ENCODE measurements at regions not wholly inside any gene's neighbourhood (a gene's known extent, or its start where the extent isn't known, plus 50 kb on each side); places are given as distances from the start of the nearest gene placed in this dataset.

DNA sequence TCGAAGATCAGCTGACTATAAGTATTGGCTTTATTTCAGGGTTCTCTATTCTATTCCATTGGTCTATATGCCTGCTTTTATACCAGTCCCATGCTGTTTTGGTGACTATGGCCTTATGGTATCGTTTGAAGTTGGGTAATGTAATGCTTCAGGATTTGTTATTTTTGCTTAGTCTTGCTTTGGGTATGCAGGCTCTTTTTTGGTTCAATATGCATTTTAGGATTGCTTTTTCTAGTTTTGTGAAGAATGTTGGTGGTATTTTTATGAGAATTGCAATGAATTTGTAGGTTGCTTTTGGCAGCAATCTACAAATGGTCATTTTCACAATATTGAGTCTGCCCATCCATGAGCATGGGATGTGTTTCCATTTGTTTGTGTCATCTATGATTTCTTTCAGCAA, 951.9 kb upstream of the SLITRK1 start:
- Histone ChIP-seq H3K4me3 (ENCODE audit: control insufficient read depth in 1 of 2, extremely low read depth in 1 of 2, low read length in 1 of 2) (no peak overlapping the region), H3K4me1 (ENCODE audit: control insufficient read depth in 1 of 2, extremely low read depth in 1 of 2, insufficient read depth in 2 of 2, low read length in 2 of 2) (no peaks in the 10 kb centered on the region), H3K27ac (ENCODE audit: low read length) (no peak overlapping the region), H3K9me3 (no peaks in the 10 kb centered on the region), H3K27me3 (replicated peaks in 1 of 2; ENCODE audit: control insufficient read depth in 2 of 2, extremely low read depth in 1 of 2, insufficient read depth in 2 of 2, low read length in 1 of 2) (no peaks in the 10 kb centered on the region), H3K36me3 (ENCODE audit: control insufficient read depth in 2 of 2, extremely low read depth in 1 of 2, insufficient read depth in 1 of 2, low read length in 1 of 2) (no peaks in the 10 kb centered on the region)
- Mint-ChIP-seq H3K27ac (no peak overlapping the region), H3K4me3 (no peak overlapping the region), H3K36me3 (no peaks in the 10 kb centered on the region), H3K4me1 (no peaks in the 10 kb centered on the region), H3K27me3 (no peaks in the 10 kb centered on the region), H3K9me3 (peaks cover 0 to 6% (median 0%) of the 10 kb centered on the region in 3 donors)
- DNase-seq, result no peak
- ATAC-seq (replicated peaks in 1 of 4), result no peak
- 60% methylated on average over 1 of the region's 2 CpGs for WGBS (ENCODE audit: insufficient coverage)
- ChIA-PET CTCF (no interaction called here), POLR2A (no interaction called here)

- Histone ChIP-seq H3K27ac (ENCODE audit: low read length) (no peak overlapping the region), H3K36me3 (ENCODE audit: control insufficient read depth in 2 of 2, extremely low read depth in 1 of 2, insufficient read depth in 1 of 2, low read length in 1 of 2) (no peaks in the 10 kb centered on the region), H3K4me1 (ENCODE audit: control insufficient read depth in 1 of 2, extremely low read depth in 1 of 2, insufficient read depth in 2 of 2, low read length in 2 of 2) (no peaks in the 10 kb centered on the region), H3K9me3 (no peaks in the 10 kb centered on the region), H3K4me3 (ENCODE audit: control insufficient read depth in 1 of 2, extremely low read depth in 1 of 2, low read length in 1 of 2) (no peak overlapping the region), H3K27me3 (replicated peaks in 1 of 2; ENCODE audit: control insufficient read depth in 2 of 2, extremely low read depth in 1 of 2, insufficient read depth in 2 of 2, low read length in 1 of 2) (no peaks in the 10 kb centered on the region)
- Mint-ChIP-seq H3K9me3 (peaks cover 0 to 6% (median 0%) of the 10 kb centered on the region in 3 donors), H3K4me1 (no peaks in the 10 kb centered on the region), H3K27me3 (no peaks in the 10 kb centered on the region), H3K36me3 (no peaks in the 10 kb centered on the region), H3K4me3 (no peak overlapping the region), H3K27ac (no peak overlapping the region)
- CTCF ChIA-PET, result no interaction called here
- DNase-seq (peak in 1 of 35 experiments; percentile 13), ATAC-seq (replicated peaks in 1 of 4) (no peak)
- POLR2A ChIA-PET, result interaction anchor here in 1 of 2 donors (0.8 kb wide), 1 partner anchor 17 kb away, joined by 3 read pairs; no protein-coding TSS in a partner anchor
- 93% methylated on average over 19 of the region's 27 CpGs for WGBS (ENCODE audit: insufficient coverage)
Observed at GRCh38 chr13:84831666-84832657, 949.7 kb upstream of the SLITRK1 start.

DNA sequence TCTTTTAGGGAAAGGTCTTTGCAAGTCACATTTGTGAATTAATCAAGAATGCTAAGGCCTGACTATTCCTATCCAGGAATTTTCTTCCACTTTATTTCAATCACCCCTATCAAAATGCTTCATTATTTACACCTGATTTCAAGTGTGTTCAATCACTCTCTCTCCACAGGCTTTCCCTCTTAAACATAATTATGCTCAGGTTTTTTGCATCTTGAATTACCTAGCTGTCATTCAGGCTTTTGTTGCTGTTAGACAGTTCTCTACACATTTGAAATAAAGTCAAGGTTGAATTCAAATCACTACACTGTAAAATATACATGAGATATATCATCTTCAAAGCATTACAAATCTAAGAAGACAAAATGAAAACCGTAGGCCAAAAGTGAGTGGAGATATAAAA, 941.3 kb upstream of the SLITRK1 start:
- H3K9me3 Mint-ChIP-seq, result peaks cover 0 to 3% (median 0%) of the 10 kb centered on the region in 3 donors
- Histone ChIP-seq H3K36me3 (ENCODE audit: control insufficient read depth in 2 of 2, extremely low read depth in 1 of 2, insufficient read depth in 1 of 2, low read length in 1 of 2) (no peaks in the 10 kb centered on the region), H3K4me1 (ENCODE audit: control insufficient read depth in 1 of 2, extremely low read depth in 1 of 2, insufficient read depth in 2 of 2, low read length in 2 of 2) (no peaks in the 10 kb centered on the region), H3K27me3 (replicated peaks in 1 of 2; ENCODE audit: control insufficient read depth in 2 of 2, extremely low read depth in 1 of 2, insufficient read depth in 2 of 2, low read length in 1 of 2) (no peaks in the 10 kb centered on the region), H3K27ac (ENCODE audit: low read length) (no peak overlapping the region), H3K9me3 (no peaks in the 10 kb centered on the region), H3K4me3 (ENCODE audit: control insufficient read depth in 1 of 2, extremely low read depth in 1 of 2, low read length in 1 of 2) (no peak overlapping the region)
- H3K4me1 Mint-ChIP-seq, result no peaks in the 10 kb centered on the region
- no CpG with 5 or more reads among the region's 1 CpG for WGBS (ENCODE audit: insufficient coverage)
- CTCF ChIA-PET, result no interaction called here
- H3K27ac Mint-ChIP-seq, result no peak overlapping the region
- ATAC-seq (replicated peaks in 1 of 4) (no peak), DNase-seq (no peak)
- no peaks in the 10 kb centered on the region for H3K27me3 Mint-ChIP-seq
- no peaks in the 10 kb centered on the region for H3K36me3 Mint-ChIP-seq
- POLR2A ChIA-PET, result no interaction called here
- no peak overlapping the region for H3K4me3 Mint-ChIP-seq

GRCh38 chr13:84821261-84821660, 939.0 kb upstream of the SLITRK1 start:
- no CpG with 5 or more reads among the region's 3 CpGs for WGBS (ENCODE audit: insufficient coverage)
- H3K4me3 Mint-ChIP-seq, result no peak overlapping the region
- no peaks in the 10 kb centered on the region for H3K36me3 ChIP-seq (ENCODE audit: control insufficient read depth in 2 of 2, extremely low read depth in 1 of 2, insufficient read depth in 1 of 2, low read length in 1 of 2)
- DNase-seq (no peak), ATAC-seq (replicated peaks in 1 of 4) (no peak)
- no peaks in the 10 kb centered on the region for H3K9me3 ChIP-seq
- H3K4me1 Mint-ChIP-seq, result no peaks in the 10 kb centered on the region
- peaks cover 0 to 4% (median 3%) of the 10 kb centered on the region in 3 donors for H3K9me3 Mint-ChIP-seq
- ChIA-PET CTCF (no interaction called here), POLR2A (no interaction called here)
- H3K36me3 Mint-ChIP-seq, result no peaks in the 10 kb centered on the region
- no peaks in the 10 kb centered on the region for H3K27me3 Mint-ChIP-seq
- no peaks in the 10 kb centered on the region for H3K4me1 ChIP-seq (ENCODE audit: control insufficient read depth in 1 of 2, extremely low read depth in 1 of 2, insufficient read depth in 2 of 2, low read length in 2 of 2)
- H3K4me3 ChIP-seq (ENCODE audit: control insufficient read depth in 1 of 2, extremely low read depth in 1 of 2, low read length in 1 of 2), result no peak overlapping the region
- no peak overlapping the region for H3K27ac Mint-ChIP-seq
- no peaks in the 10 kb centered on the region for H3K27me3 ChIP-seq (replicated peaks in 1 of 2; ENCODE audit: control insufficient read depth in 2 of 2, extremely low read depth in 1 of 2, insufficient read depth in 2 of 2, low read length in 1 of 2)
- H3K27ac ChIP-seq (ENCODE audit: low read length), result no peak overlapping the region

- POLR2A ChIA-PET, result no interaction called here
- H3K4me3 ChIP-seq (ENCODE audit: control insufficient read depth in 1 of 2, extremely low read depth in 1 of 2, low read length in 1 of 2), result no peak overlapping the region
- H3K4me1 Mint-ChIP-seq, result no peaks in the 10 kb centered on the region
- H3K27me3 Mint-ChIP-seq, result no peaks in the 10 kb centered on the region
- no peak overlapping the region for H3K27ac ChIP-seq (ENCODE audit: low read length)
- no peaks in the 10 kb centered on the region for H3K27me3 ChIP-seq (replicated peaks in 1 of 2; ENCODE audit: control insufficient read depth in 2 of 2, extremely low read depth in 1 of 2, insufficient read depth in 2 of 2, low read length in 1 of 2)
- no peak overlapping the region for H3K4me3 Mint-ChIP-seq
- peaks cover 0 to 4% (median 0%) of the 10 kb centered on the region in 3 donors for H3K9me3 Mint-ChIP-seq
- no peaks in the 10 kb centered on the region for H3K36me3 ChIP-seq (ENCODE audit: control insufficient read depth in 2 of 2, extremely low read depth in 1 of 2, insufficient read depth in 1 of 2, low read length in 1 of 2)
- DNase-seq (no peak), ATAC-seq (replicated peaks in 1 of 4) (no peak)
- no CpG with 5 or more reads among the region's 4 CpGs for WGBS (ENCODE audit: insufficient coverage)
- CTCF ChIA-PET, result no interaction called here
- no peak overlapping the region for H3K27ac Mint-ChIP-seq
- no peaks in the 10 kb centered on the region for H3K9me3 ChIP-seq
- no peaks in the 10 kb centered on the region for H3K36me3 Mint-ChIP-seq
- no peaks in the 10 kb centered on the region for H3K4me1 ChIP-seq (ENCODE audit: control insufficient read depth in 1 of 2, extremely low read depth in 1 of 2, insufficient read depth in 2 of 2, low read length in 2 of 2)
Observed at GRCh38 chr13:84816567-84817105, 934.4 kb upstream of the SLITRK1 start.

DNA sequence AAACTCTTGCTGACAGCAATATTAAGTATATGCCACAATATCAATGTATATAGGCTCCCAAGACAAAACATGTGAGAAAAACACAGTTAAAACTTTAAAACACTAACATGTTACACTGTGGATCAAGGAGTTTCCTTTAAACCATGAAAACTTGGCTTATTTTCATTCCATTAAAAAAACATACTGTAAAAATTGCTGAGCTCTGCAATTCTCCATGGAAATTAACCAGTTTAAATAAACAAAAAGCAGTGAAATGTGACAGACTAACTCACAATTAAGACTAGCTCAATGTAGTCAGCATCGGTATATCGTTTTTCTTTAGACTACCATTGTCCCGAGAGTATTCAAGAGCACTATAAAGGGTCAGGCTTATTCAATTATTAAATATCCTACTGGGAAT, 930.5 kb upstream of the SLITRK1 start:
- ChIA-PET POLR2A (no interaction called here), CTCF (no interaction called here)
- Mint-ChIP-seq H3K4me3 (no peak overlapping the region), H3K27me3 (no peaks in the 10 kb centered on the region), H3K9me3 (peaks cover 0 to 4% (median 0%) of the 10 kb centered on the region in 3 donors), H3K4me1 (no peaks in the 10 kb centered on the region), H3K27ac (no peak overlapping the region), H3K36me3 (no peaks in the 10 kb centered on the region)
- H3K4me3 ChIP-seq (ENCODE audit: control insufficient read depth in 1 of 2, extremely low read depth in 1 of 2, low read length in 1 of 2), result no peak overlapping the region
- no peaks in the 10 kb centered on the region for H3K4me1 ChIP-seq (ENCODE audit: control insufficient read depth in 1 of 2, extremely low read depth in 1 of 2, insufficient read depth in 2 of 2, low read length in 2 of 2)
- ATAC-seq (replicated peaks in 1 of 4), result no peak
- no CpG with 5 or more reads among the region's 3 CpGs for WGBS (ENCODE audit: insufficient coverage)
- no peaks in the 10 kb centered on the region for H3K36me3 ChIP-seq (ENCODE audit: control insufficient read depth in 2 of 2, extremely low read depth in 1 of 2, insufficient read depth in 1 of 2, low read length in 1 of 2)
- no peaks in the 10 kb centered on the region for H3K27me3 ChIP-seq (replicated peaks in 1 of 2; ENCODE audit: control insufficient read depth in 2 of 2, extremely low read depth in 1 of 2, insufficient read depth in 2 of 2, low read length in 1 of 2)
- no peak overlapping the region for H3K27ac ChIP-seq (ENCODE audit: low read length)
- no peaks in the 10 kb centered on the region for H3K9me3 ChIP-seq
- DNase-seq, result no peak
